ENCODE measurements at regions not wholly inside any gene's neighbourhood (a gene's known extent, or its start where the extent isn't known, plus 50 kb on each side); places are given as distances from the start of the nearest gene placed in this dataset.

- Histone ChIP-seq H3K9me3 (ENCODE audit: low read depth, low read length) (peaks cover 2% of the 10 kb centered on the region), H3K27ac (ENCODE audit: low read depth, low read length) (no peak overlapping the region), H3K4me2 (ENCODE audit: insufficient read depth, low read length) (no peak overlapping the region), H3K4me3 (ENCODE audit: insufficient read depth, low read length) (no peak overlapping the region), H3K27me3 (ENCODE audit: insufficient read depth, low read length) (no peaks in the 10 kb centered on the region), H3K4me1 (ENCODE audit: insufficient read depth, low read length) (no peaks in the 10 kb centered on the region), H4K20me1 (ENCODE audit: insufficient read depth, low read length) (no peaks in the 10 kb centered on the region), H3K36me3 (ENCODE audit: insufficient read depth, low read length) (no peaks in the 10 kb centered on the region), H3K79me2 (ENCODE audit: insufficient read depth, low read length) (no peaks in the 10 kb centered on the region), H2AFZ (ENCODE audit: low read length) (no peak overlapping the region)
- no peak for TF ChIP-seq CTCF (IDR thresholded peaks at IDR 0.05; ENCODE audit: extremely low read depth, low read depth, low read length)
- no peak for DNase-seq (ENCODE audit: insufficient read length, low spot score, missing footprints)
These were observed 737.4 kb downstream of the MRPL39 start for GRCh38 chr21:24869862-24870261.

GRCh38 chr21:24868117-24868516 is 739.2 kb downstream of the MRPL39 start:
- DNase-seq (ENCODE audit: insufficient read length, low spot score, missing footprints) = no peak
- Histone ChIP-seq H3K4me1 (ENCODE audit: insufficient read depth, low read length) (no peaks in the 10 kb centered on the region), H4K20me1 (ENCODE audit: insufficient read depth, low read length) (no peaks in the 10 kb centered on the region), H2AFZ (ENCODE audit: low read length) (no peak overlapping the region), H3K27me3 (ENCODE audit: insufficient read depth, low read length) (no peaks in the 10 kb centered on the region), H3K4me2 (ENCODE audit: insufficient read depth, low read length) (no peak overlapping the region), H3K79me2 (ENCODE audit: insufficient read depth, low read length) (no peaks in the 10 kb centered on the region), H3K4me3 (ENCODE audit: insufficient read depth, low read length) (no peak overlapping the region), H3K27ac (ENCODE audit: low read depth, low read length) (no peak overlapping the region), H3K9me3 (ENCODE audit: low read depth, low read length) (peaks cover 2% of the 10 kb centered on the region), H3K36me3 (ENCODE audit: insufficient read depth, low read length) (no peaks in the 10 kb centered on the region)
- TF ChIP-seq CTCF (IDR thresholded peaks at IDR 0.05; ENCODE audit: extremely low read depth, low read depth, low read length) = no peak

GRCh38 chr21:24861471-24861870 is 745.8 kb downstream of the MRPL39 start:
- Histone ChIP-seq H3K9me3 (ENCODE audit: low read depth, low read length) (no peaks in the 10 kb centered on the region), H3K27ac (ENCODE audit: low read depth, low read length) (no peak overlapping the region), H3K27me3 (ENCODE audit: insufficient read depth, low read length) (no peaks in the 10 kb centered on the region), H4K20me1 (ENCODE audit: insufficient read depth, low read length) (no peaks in the 10 kb centered on the region), H3K4me1 (ENCODE audit: insufficient read depth, low read length) (no peaks in the 10 kb centered on the region), H3K36me3 (ENCODE audit: insufficient read depth, low read length) (no peaks in the 10 kb centered on the region), H3K4me3 (ENCODE audit: insufficient read depth, low read length) (no peak overlapping the region), H3K4me2 (ENCODE audit: insufficient read depth, low read length) (no peak overlapping the region), H2AFZ (ENCODE audit: low read length) (no peak overlapping the region), H3K79me2 (ENCODE audit: insufficient read depth, low read length) (no peaks in the 10 kb centered on the region)
- TF ChIP-seq CTCF (IDR thresholded peaks at IDR 0.05; ENCODE audit: extremely low read depth, low read depth, low read length) = no peak
- DNase-seq (ENCODE audit: insufficient read length, low spot score, missing footprints) = no peak

GRCh38 chr21:24856326-24856725 is 751.0 kb downstream of the MRPL39 start:
- Histone ChIP-seq H3K27me3 (ENCODE audit: insufficient read depth, low read length) (no peaks in the 10 kb centered on the region), H3K4me1 (ENCODE audit: insufficient read depth, low read length) (no peaks in the 10 kb centered on the region), H3K36me3 (ENCODE audit: insufficient read depth, low read length) (no peaks in the 10 kb centered on the region), H2AFZ (ENCODE audit: low read length) (no peak overlapping the region), H3K4me3 (ENCODE audit: insufficient read depth, low read length) (no peak overlapping the region), H3K79me2 (ENCODE audit: insufficient read depth, low read length) (no peaks in the 10 kb centered on the region), H4K20me1 (ENCODE audit: insufficient read depth, low read length) (no peaks in the 10 kb centered on the region), H3K9me3 (ENCODE audit: low read depth, low read length) (no peaks in the 10 kb centered on the region), H3K4me2 (ENCODE audit: insufficient read depth, low read length) (no peak overlapping the region), H3K27ac (ENCODE audit: low read depth, low read length) (no peak overlapping the region)
- no peak for DNase-seq (ENCODE audit: insufficient read length, low spot score, missing footprints)
- TF ChIP-seq CTCF (IDR thresholded peaks at IDR 0.05; ENCODE audit: extremely low read depth, low read depth, low read length) = no peak
